ENCODE measurements at regions not wholly inside any gene's neighbourhood (a gene's known extent, or its start where the extent isn't known, plus 50 kb on each side); places are given as distances from the start of the nearest gene placed in this dataset.

GRCh38 chr14:84877061-84877460 lies 652.9 kb upstream of the FLRT2 start:
- no peaks in the 10 kb centered on the region for H3K4me1 ChIP-seq (ENCODE audit: insufficient read depth, low read length, poor library complexity, severe bottlenecking)
- intact Hi-C loops (cut with micrococcal nuclease; ENCODE audit: unreplicated experiment), result no loop called here
- POLR2A ChIA-PET, result no interaction called here
- no TSS peak for BruUV-seq (replicated peaks)
- H3K9me2 ChIP-seq (ENCODE audit: insufficient read depth, low read length), result no peaks in the 10 kb centered on the region
- H3K4me2 ChIP-seq (ENCODE audit: low read length), result no peak overlapping the region
- no peak for TF ChIP-seq EZH2phosphoT487 (IDR thresholded peaks at IDR 0.05; ENCODE audit: borderline replicate concordance, low read depth, low read length)
- no peak for TF ChIP-seq CTCF (conservative IDR thresholded peaks at IDR 0.05; ENCODE audit: low read length)
- H3K9me3 ChIP-seq (ENCODE audit: low read length), result no peaks in the 10 kb centered on the region
- CTCF ChIA-PET (ENCODE audit: unreplicated experiment), result no interaction called here
- no peak overlapping the region for H3K4me3 ChIP-seq (ENCODE audit: low read depth, low read length, poor library complexity, severe bottlenecking)
- DNase-seq (ENCODE audit: low spot score), result no peak
- no peak overlapping the region for H3K27ac ChIP-seq (ENCODE audit: low read depth, low read length, poor library complexity, severe bottlenecking)
- H3K79me2 ChIP-seq (ENCODE audit: insufficient read depth, low read depth, low read length), result no peaks in the 10 kb centered on the region
- H4K20me1 ChIP-seq (ENCODE audit: insufficient read depth, low read length), result no peaks in the 10 kb centered on the region
- no peaks in the 10 kb centered on the region for H3K36me3 ChIP-seq (ENCODE audit: insufficient read depth, low read length)
- H2AFZ ChIP-seq (ENCODE audit: low read length), result no peak overlapping the region

- CTCF ChIA-PET (ENCODE audit: unreplicated experiment), result no interaction called here
- Histone ChIP-seq H3K4me1 (ENCODE audit: insufficient read depth, low read length, poor library complexity, severe bottlenecking) (no peaks in the 10 kb centered on the region), H4K20me1 (ENCODE audit: insufficient read depth, low read length) (no peaks in the 10 kb centered on the region), H3K79me2 (ENCODE audit: insufficient read depth, low read depth, low read length) (no peaks in the 10 kb centered on the region), H3K9me2 (ENCODE audit: insufficient read depth, low read length) (no peaks in the 10 kb centered on the region), H2AFZ (ENCODE audit: low read length) (no peak overlapping the region), H3K27ac (ENCODE audit: low read depth, low read length, poor library complexity, severe bottlenecking) (no peak overlapping the region), H3K9me3 (ENCODE audit: low read length) (no peaks in the 10 kb centered on the region), H3K36me3 (ENCODE audit: insufficient read depth, low read length) (no peaks in the 10 kb centered on the region), H3K4me2 (ENCODE audit: low read length) (no peak overlapping the region), H3K4me3 (ENCODE audit: low read depth, low read length, poor library complexity, severe bottlenecking) (no peak overlapping the region)
- intact Hi-C loops (cut with micrococcal nuclease; ENCODE audit: unreplicated experiment), result no loop called here
- no TSS peak for BruUV-seq (replicated peaks)
- POLR2A ChIA-PET, result no interaction called here
- TF ChIP-seq CTCF (conservative IDR thresholded peaks at IDR 0.05; ENCODE audit: low read length) (no peak), EZH2phosphoT487 (IDR thresholded peaks at IDR 0.05; ENCODE audit: borderline replicate concordance, low read depth, low read length) (no peak)
- no peak for DNase-seq (ENCODE audit: low spot score)
Measured at GRCh38 chr14:84882830-84883229, 647.1 kb upstream of the FLRT2 start.

GRCh38 chr14:84885061-84885460 lies 644.9 kb upstream of the FLRT2 start:
- no peak overlapping the region for H3K4me3 ChIP-seq (ENCODE audit: low read depth, low read length, poor library complexity, severe bottlenecking)
- H3K4me2 ChIP-seq (ENCODE audit: low read length), result no peak overlapping the region
- H3K9me2 ChIP-seq (ENCODE audit: insufficient read depth, low read length), result no peaks in the 10 kb centered on the region
- no peak overlapping the region for H3K27ac ChIP-seq (ENCODE audit: low read depth, low read length, poor library complexity, severe bottlenecking)
- POLR2A ChIA-PET, result no interaction called here
- no peak for DNase-seq (ENCODE audit: low spot score)
- TF ChIP-seq EZH2phosphoT487 (IDR thresholded peaks at IDR 0.05; ENCODE audit: borderline replicate concordance, low read depth, low read length), result no peak
- TF ChIP-seq CTCF (conservative IDR thresholded peaks at IDR 0.05; ENCODE audit: low read length), result no peak
- no peaks in the 10 kb centered on the region for H3K79me2 ChIP-seq (ENCODE audit: insufficient read depth, low read depth, low read length)
- H3K36me3 ChIP-seq (ENCODE audit: insufficient read depth, low read length), result no peaks in the 10 kb centered on the region
- H4K20me1 ChIP-seq (ENCODE audit: insufficient read depth, low read length), result no peaks in the 10 kb centered on the region
- intact Hi-C loops (cut with micrococcal nuclease; ENCODE audit: unreplicated experiment), result no loop called here
- no peaks in the 10 kb centered on the region for H3K9me3 ChIP-seq (ENCODE audit: low read length)
- H3K4me1 ChIP-seq (ENCODE audit: insufficient read depth, low read length, poor library complexity, severe bottlenecking), result no peaks in the 10 kb centered on the region
- no TSS peak for BruUV-seq (replicated peaks)
- CTCF ChIA-PET (ENCODE audit: unreplicated experiment), result no interaction called here
- no peak overlapping the region for H2AFZ ChIP-seq (ENCODE audit: low read length)

Measured in OCI-LY7 (cell line).